ENCODE measurements at regions not wholly inside any gene's neighbourhood (a gene's known extent, or its start where the extent isn't known, plus 50 kb on each side); places are given as distances from the start of the nearest gene placed in this dataset.

DNA sequence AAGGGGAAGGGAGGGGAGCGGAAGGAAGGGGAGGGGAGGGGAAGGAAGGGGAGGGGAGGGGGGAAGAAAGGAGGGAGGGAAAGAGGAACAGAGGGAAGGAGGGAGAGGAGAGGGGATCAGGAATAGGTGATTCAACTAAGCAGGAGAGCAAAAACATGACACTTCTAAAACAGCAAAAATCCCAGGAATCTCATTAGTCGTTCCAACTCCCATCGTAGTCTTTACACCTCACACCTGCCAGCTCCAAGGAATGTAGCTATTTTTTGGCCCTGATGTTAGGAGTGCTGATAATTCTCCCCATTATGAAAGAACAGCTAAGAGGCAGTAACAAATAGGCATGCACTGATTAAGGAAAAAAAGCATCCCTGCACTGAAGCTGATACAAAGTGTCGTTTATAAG lies 709.9 kb upstream of the PKDCC start:
- intact Hi-C loops (cut with DNase I), result no loop called here
- H3K9me3 ChIP-seq, result no peaks in the 10 kb centered on the region
- no peaks in the 10 kb centered on the region for H3K36me3 ChIP-seq (ENCODE audit: insufficient read depth in 1 of 2, low read depth in 1 of 2)
- no peaks in the 10 kb centered on the region for H3K4me1 ChIP-seq
- H3K27me3 ChIP-seq (ENCODE audit: insufficient read depth in 3 of 3, low read length in 2 of 3), result no peaks in the 10 kb centered on the region
- DNase-seq, result no peak
- no peak overlapping the region for H3K4me3 ChIP-seq
- 33 to 39% (median 35%) methylated on average over 3 of the region's 4 CpGs for WGBS, 3 donors
- no peak overlapping the region for H3K27ac ChIP-seq
- TF ChIP-seq, protein P1, sequence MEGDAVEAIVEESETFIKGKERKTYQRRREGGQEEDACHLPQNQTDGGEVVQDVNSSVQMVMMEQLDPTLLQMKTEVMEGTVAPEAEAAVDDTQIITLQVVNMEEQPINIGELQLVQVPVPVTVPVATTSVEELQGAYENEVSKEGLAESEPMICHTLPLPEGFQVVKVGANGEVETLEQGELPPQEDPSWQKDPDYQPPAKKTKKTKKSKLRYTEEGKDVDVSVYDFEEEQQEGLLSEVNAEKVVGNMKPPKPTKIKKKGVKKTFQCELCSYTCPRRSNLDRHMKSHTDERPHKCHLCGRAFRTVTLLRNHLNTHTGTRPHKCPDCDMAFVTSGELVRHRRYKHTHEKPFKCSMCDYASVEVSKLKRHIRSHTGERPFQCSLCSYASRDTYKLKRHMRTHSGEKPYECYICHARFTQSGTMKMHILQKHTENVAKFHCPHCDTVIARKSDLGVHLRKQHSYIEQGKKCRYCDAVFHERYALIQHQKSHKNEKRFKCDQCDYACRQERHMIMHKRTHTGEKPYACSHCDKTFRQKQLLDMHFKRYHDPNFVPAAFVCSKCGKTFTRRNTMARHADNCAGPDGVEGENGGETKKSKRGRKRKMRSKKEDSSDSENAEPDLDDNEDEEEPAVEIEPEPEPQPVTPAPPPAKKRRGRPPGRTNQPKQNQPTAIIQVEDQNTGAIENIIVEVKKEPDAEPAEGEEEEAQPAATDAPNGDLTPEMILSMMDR (IDR thresholded peaks at IDR 0.05), result no peak
- no peak for ATAC-seq

DNA sequence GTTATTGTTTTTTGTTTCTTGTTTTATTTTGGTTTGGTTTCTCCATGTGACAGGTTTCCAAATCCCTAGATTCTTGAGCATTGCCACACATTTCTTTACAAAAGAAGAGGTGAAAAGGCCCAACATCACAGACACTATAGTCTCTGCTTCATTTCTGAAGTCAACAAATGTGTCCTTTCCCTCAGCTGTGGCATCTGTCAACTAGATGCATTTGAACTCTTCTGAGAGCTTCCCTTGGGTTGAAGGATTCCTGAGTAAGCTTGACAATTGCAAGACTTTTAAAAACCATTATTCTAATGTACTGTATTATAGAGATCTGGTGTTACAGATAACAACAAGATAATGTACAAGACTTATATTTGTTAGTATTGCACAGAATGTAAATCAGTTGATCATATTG lies 703.3 kb upstream of the PKDCC start:
- intact Hi-C loops (cut with DNase I), result no loop called here
- Histone ChIP-seq H3K9me3 (no peaks in the 10 kb centered on the region), H3K36me3 (ENCODE audit: insufficient read depth in 1 of 2, low read depth in 1 of 2) (no peaks in the 10 kb centered on the region), H3K4me1 (no peaks in the 10 kb centered on the region), H3K4me3 (no peak overlapping the region), H3K27ac (no peak overlapping the region), H3K27me3 (ENCODE audit: insufficient read depth in 3 of 3, low read length in 2 of 3) (no peaks in the 10 kb centered on the region)
- DNase-seq (no peak), ATAC-seq (no peak)
- TF ChIP-seq, protein P1 (IDR thresholded peaks at IDR 0.05), result no peak

DNA sequence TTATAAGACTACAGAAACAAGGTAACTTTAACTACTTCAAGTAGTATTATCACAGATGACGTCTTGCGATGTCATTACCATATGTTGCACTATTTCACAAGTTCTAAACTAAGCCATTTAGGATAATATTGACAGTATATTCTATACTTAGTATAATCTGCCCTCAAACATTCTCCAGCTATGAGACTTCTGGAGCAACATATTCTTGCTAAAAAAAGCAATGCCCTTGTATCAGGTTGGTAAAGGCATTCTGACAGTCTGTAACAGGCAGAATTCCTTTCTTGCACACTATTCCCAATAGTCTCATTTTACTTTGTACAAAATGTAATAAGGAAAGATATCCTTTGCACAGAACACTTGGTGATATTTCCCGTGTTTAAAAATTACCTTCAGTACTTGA lies 694.8 kb upstream of the PKDCC start:
- Histone ChIP-seq H3K27ac (no peak overlapping the region), H3K27me3 (ENCODE audit: insufficient read depth in 3 of 3, low read length in 2 of 3) (no peaks in the 10 kb centered on the region), H3K36me3 (ENCODE audit: insufficient read depth in 1 of 2, low read depth in 1 of 2) (no peaks in the 10 kb centered on the region), H3K4me3 (no peak overlapping the region), H3K9me3 (no peaks in the 10 kb centered on the region), H3K4me1 (no peaks in the 10 kb centered on the region)
- TF ChIP-seq, protein P1 (IDR thresholded peaks at IDR 0.05), result no peak
- ATAC-seq (no peak), DNase-seq (no peak)
- WGBS, 3 donors, result 61 to 63% (median 62%) methylated on average over 3 of the region's 3 CpGs
- intact Hi-C loops (cut with DNase I), result no loop called here

DNA sequence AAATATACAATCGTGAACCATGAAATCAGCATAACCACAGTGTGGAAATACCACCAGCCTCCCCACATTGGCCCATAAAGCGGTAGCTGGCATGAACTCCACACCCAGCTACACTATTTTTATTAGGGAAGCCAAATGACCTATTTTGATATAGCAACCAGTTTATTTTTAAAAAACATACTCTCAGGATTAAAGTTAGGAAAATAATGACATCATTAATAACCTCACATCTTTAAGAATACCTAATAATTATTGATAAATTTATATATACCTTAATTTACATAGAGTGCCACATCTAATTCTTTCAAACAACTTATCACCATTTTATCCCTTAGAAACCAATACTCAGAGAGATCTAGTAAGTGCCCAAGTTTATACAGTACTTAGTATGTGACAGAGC lies 692.0 kb upstream of the PKDCC start:
- intact Hi-C loops (cut with DNase I), result no loop called here
- TF ChIP-seq, protein P1 (IDR thresholded peaks at IDR 0.05), result no peak
- H3K27ac ChIP-seq, result no peak overlapping the region
- no peak overlapping the region for H3K4me3 ChIP-seq
- ATAC-seq (no peak), DNase-seq (no peak)
- no peaks in the 10 kb centered on the region for H3K9me3 ChIP-seq
- H3K27me3 ChIP-seq (ENCODE audit: insufficient read depth in 3 of 3, low read length in 2 of 3), result no peaks in the 10 kb centered on the region
- WGBS, 3 donors, result 62 to 64% (median 64%) methylated on average over 2 of the region's 2 CpGs
- no peaks in the 10 kb centered on the region for H3K36me3 ChIP-seq (ENCODE audit: insufficient read depth in 1 of 2, low read depth in 1 of 2)
- no peaks in the 10 kb centered on the region for H3K4me1 ChIP-seq

DNA sequence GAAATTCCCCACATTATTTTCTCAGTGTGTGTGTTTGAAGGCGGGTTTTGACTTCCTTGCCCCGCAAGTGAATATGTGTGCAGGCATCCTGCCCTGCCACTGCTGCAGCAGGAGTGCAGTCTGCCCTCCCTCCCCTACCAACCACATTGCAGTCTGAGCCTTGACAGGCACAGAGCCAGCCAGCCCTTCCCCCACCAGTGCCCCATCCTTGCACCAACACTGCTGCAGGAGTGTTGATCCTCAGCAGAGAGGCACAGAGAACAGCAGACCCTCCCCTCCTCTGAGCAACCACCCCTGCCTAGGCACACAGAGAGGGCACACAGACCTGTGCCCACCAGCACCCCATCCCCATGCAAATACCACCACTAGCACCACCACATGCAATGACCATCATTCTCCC lies 683.0 kb upstream of the PKDCC start:
- H3K4me1 ChIP-seq, result no peaks in the 10 kb centered on the region
- no peaks in the 10 kb centered on the region for H3K9me3 ChIP-seq
- DNase-seq (no peak), ATAC-seq (no peak)
- intact Hi-C loops (cut with DNase I), result no loop called here
- 81 to 96% (median 91%) methylated on average over 2 of the region's 2 CpGs for WGBS, 3 donors
- H3K27ac ChIP-seq, result no peak overlapping the region
- H3K36me3 ChIP-seq (ENCODE audit: insufficient read depth in 1 of 2, low read depth in 1 of 2), result no peaks in the 10 kb centered on the region
- H3K27me3 ChIP-seq (ENCODE audit: insufficient read depth in 3 of 3, low read length in 2 of 3), result no peaks in the 10 kb centered on the region
- TF ChIP-seq, protein P1 (IDR thresholded peaks at IDR 0.05), result no peak
- H3K4me3 ChIP-seq, result no peak overlapping the region
